ENCODE measurements at regions not wholly inside any gene's neighbourhood (a gene's known extent, or its start where the extent isn't known, plus 50 kb on each side); places are given as distances from the start of the nearest gene placed in this dataset.

DNA sequence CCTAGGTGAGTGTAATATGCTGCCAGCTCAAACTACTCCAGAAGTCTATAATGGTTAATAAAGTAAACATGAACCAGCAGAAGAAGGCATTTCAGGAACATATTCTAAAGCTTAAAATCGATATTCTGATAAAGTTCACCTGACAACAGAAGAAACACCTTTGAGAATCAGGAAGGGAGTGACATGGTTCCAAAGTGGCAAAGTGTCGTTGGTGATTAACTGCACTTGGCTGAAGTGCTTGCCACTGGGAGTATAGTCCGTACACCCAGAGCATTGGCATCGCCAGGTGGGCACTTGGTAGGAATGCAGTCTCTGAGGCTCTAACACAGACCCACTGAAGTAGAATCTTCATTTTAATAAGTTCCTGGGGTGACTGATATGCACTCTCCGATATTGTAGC is 76.0 kb upstream of the H2AZ1 start:
- no peak for ATAC-seq
- intact Hi-C loops (cut with DNase I; ENCODE audit: low total_unique reads) = no loop called here

GRCh38 chr4:100023800-100024199 is 73.7 kb upstream of the H2AZ1 start:
- TF ChIP-seq POLR2A (IDR thresholded peaks at IDR 0.05) (no peak), CTCF (IDR thresholded peaks at IDR 0.05 in 4 of 5, conservative IDR thresholded peaks at IDR 0.05 in 1 of 5) (no peak)
- DNase-seq = no peak

More for the DNA sequence above, 76.0 kb upstream of the H2AZ1 start:
- Histone ChIP-seq H3K27ac (no peak overlapping the region), H3K36me3 (no peaks in the 10 kb centered on the region), H3K27me3 (no peaks in the 10 kb centered on the region), H3K4me1 (no peaks in the 10 kb centered on the region), H3K9me3 (no peaks in the 10 kb centered on the region), H3K4me3 (no peak overlapping the region)
- in situ Hi-C loops (cut with MboI; ENCODE audit: low sequenced_read_pairs in 4 of 4) = no loop called here
- no peak for TF ChIP-seq POLR2A (IDR thresholded peaks at IDR 0.05)
- no peak for TF ChIP-seq CTCF (IDR thresholded peaks at IDR 0.05 in 4 of 5, conservative IDR thresholded peaks at IDR 0.05 in 1 of 5)
- DNase-seq = no peak

DNA sequence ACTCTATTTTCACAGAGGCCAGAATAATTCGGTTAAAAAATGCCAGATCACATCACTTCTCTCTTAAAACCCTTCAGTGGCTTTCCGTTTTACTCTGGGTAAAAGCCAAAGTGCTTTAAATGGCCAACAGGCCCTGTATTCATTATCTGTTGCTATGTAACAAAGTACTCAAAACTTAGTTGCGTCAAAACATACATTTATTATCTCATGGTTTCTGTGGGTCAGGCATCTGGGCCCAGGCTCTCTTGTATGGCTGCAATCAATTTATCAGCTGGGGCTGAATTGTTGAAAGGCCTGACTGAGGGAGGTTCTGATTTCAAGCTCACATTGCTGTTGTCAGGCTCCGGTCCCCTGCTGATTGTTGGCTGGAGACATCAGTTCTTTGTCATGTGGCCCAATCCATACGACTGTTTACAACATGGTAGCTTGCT is 72.7 kb upstream of the H2AZ1 start:
- no peak for DNase-seq
- in situ Hi-C loops (cut with MboI; ENCODE audit: low sequenced_read_pairs in 4 of 4) = no loop called here
- H3K4me1 ChIP-seq = no peaks in the 10 kb centered on the region
- H3K36me3 ChIP-seq = no peaks in the 10 kb centered on the region
- no peak for ATAC-seq
- intact Hi-C loops (cut with DNase I; ENCODE audit: low total_unique reads) = no loop called here
- H3K4me3 ChIP-seq = no peak overlapping the region
- no peak overlapping the region for H3K27ac ChIP-seq
- H3K27me3 ChIP-seq = no peaks in the 10 kb centered on the region
- no peak for TF ChIP-seq POLR2A (IDR thresholded peaks at IDR 0.05)
- TF ChIP-seq CTCF (IDR thresholded peaks at IDR 0.05 in 4 of 5, conservative IDR thresholded peaks at IDR 0.05 in 1 of 5) = no peak
- no peaks in the 10 kb centered on the region for H3K9me3 ChIP-seq

More at GRCh38 chr4:100023800-100024199, 73.7 kb upstream of the H2AZ1 start:
- Histone ChIP-seq H3K27ac (no peak overlapping the region), H3K36me3 (no peaks in the 10 kb centered on the region), H3K4me1 (no peaks in the 10 kb centered on the region), H3K9me3 (no peaks in the 10 kb centered on the region), H3K4me3 (no peak overlapping the region), H3K27me3 (no peaks in the 10 kb centered on the region)
- intact Hi-C loops (cut with DNase I; ENCODE audit: low total_unique reads) = no loop called here
- in situ Hi-C loops (cut with MboI; ENCODE audit: low sequenced_read_pairs in 4 of 4) = no loop called here
- no peak for ATAC-seq

DNA sequence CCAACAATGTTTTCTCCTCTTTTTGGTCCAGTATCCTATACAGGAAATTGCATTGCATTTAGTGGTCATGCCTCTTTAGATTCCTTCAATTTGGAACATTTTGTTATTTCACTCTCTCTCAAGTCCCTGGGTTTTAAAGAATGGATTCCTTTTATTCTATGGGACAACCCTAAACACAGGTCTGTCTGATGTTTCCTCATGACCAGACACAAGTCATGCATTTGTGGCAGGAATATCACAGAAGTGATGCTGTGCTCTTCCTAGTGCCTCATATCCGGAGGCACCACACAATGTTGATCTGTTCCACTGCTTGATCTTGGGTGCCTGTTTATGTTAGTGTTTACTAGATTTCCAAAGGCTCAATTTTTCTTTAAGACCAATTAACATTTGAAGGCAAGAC is 69.7 kb upstream of the H2AZ1 start:
- no peak overlapping the region for H3K27ac ChIP-seq
- no peaks in the 10 kb centered on the region for H3K27me3 ChIP-seq
- in situ Hi-C loops (cut with MboI; ENCODE audit: low sequenced_read_pairs in 4 of 4) (no loop called here), intact Hi-C loops (cut with DNase I; ENCODE audit: low total_unique reads) (no loop called here)
- H3K4me1 ChIP-seq = no peaks in the 10 kb centered on the region
- no peak for ATAC-seq
- H3K4me3 ChIP-seq = no peak overlapping the region
- DNase-seq = no peak
- no peaks in the 10 kb centered on the region for H3K36me3 ChIP-seq
- H3K9me3 ChIP-seq = no peaks in the 10 kb centered on the region
- TF ChIP-seq POLR2A (IDR thresholded peaks at IDR 0.05) (no peak), CTCF (IDR thresholded peaks at IDR 0.05 in 4 of 5, conservative IDR thresholded peaks at IDR 0.05 in 1 of 5) (no peak)

DNA sequence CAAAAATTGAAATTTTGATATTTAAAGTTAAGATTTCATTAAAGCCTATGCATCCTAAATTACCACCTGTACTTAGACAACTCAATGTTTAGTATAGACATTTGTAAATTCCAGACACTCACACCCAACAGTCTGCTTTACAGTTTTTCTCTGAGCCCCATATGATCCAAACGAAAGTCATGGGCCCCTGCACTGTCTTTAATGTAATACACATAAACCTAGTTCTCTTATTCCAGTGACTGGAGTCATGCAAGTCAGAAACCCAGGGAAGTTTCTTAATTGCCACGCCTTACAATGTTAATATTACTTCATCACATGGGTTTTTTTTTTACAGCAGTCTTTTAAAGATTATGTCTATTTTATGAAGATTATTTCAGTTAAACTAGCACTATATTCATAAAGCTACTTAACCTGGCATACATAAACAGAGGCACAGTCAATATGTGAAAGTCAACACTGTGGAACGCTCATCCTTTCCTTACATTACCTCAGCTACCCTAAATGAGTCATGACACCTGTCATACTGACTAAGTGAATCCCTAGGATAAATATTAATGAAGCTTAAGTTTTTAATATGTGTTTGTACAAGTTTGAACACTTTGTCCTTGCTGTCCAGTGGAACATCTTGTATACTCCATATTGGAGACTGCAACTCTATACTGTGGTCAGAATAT is 67.7 kb upstream of the H2AZ1 start:
- intact Hi-C loops (cut with DNase I; ENCODE audit: low total_unique reads) (no loop called here), in situ Hi-C loops (cut with MboI; ENCODE audit: low sequenced_read_pairs in 4 of 4) (no loop called here)
- DNase-seq = no peak

More for the DNA sequence above, 67.7 kb upstream of the H2AZ1 start:
- no peak overlapping the region for H3K4me3 ChIP-seq
- TF ChIP-seq POLR2A (IDR thresholded peaks at IDR 0.05) = no peak
- no peak for TF ChIP-seq CTCF (IDR thresholded peaks at IDR 0.05 in 4 of 5, conservative IDR thresholded peaks at IDR 0.05 in 1 of 5)
- no peak overlapping the region for H3K27ac ChIP-seq
- H3K27me3 ChIP-seq = no peaks in the 10 kb centered on the region
- no peak for ATAC-seq
- no peaks in the 10 kb centered on the region for H3K9me3 ChIP-seq
- no peaks in the 10 kb centered on the region for H3K4me1 ChIP-seq
- no peaks in the 10 kb centered on the region for H3K36me3 ChIP-seq

Data from gastrocnemius medialis (tissue), 4 donors.